ENCODE measurements at regions not wholly inside any gene's neighbourhood (a gene's known extent, or its start where the extent isn't known, plus 50 kb on each side); places are given as distances from the start of the nearest gene placed in this dataset.
"Not testable (repeated sequence)": the region's sequence is repeated elsewhere in the genome, so short reads cannot be mapped to it uniquely, and the experiment has no call there.

DNA sequence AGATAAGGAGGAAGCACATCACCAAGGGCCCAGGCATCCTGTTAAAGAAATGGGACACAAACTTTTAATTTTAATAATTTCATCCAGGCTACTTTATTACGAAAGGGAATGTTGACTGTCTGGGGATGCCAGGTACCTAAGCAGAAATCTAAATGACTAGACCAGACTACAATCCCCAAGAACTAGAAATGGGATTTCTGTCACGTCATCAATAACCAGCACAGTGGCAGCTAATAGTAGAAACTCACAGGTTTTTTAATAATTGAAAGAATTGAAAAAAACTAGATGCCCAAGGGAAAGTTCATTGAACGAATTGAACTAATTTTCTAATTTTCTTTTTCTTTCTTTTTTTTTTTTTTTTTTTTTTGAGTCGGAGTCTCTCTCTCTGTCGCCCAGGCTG is 789.3 kb downstream of the IGSF11 start:
- no peak for DNase-seq

GRCh38 chr3:118258850-118259249 is 775.8 kb downstream of the IGSF11 start:
- not testable (repeated sequence) for DNase-seq

DNA sequence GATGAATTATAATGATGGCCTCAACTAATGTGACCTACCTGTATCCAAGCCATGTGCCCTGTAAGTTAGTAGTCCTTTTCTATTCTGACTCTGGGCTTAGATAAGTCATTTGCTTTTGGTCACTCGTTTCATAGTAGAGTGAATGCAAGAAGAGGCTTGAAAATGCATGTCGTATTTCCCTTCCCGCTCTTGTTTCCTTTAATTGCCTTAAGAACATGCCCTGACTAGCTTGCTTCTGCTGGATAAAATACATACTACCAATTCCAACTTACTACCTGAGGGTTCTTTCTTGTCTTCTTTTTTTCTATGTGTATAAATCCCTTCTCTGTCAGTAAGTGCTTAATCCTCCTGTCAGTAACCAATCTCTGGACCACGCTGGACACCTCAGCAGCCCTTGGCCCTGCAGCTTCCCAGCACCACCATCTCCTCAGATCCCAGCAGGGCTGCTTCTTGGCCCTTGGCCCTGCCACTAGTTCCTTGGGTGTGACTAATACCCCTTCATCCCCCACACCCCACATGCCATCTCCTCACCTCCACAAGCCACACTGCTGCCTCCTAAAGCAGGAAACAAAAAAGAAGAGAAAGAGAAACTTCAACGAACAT is 771.7 kb downstream of the IGSF11 start:
- DNase-seq: no peak

GRCh38 chr3:118267588-118267987 is 767.1 kb downstream of the IGSF11 start:
- no peak for DNase-seq

DNA sequence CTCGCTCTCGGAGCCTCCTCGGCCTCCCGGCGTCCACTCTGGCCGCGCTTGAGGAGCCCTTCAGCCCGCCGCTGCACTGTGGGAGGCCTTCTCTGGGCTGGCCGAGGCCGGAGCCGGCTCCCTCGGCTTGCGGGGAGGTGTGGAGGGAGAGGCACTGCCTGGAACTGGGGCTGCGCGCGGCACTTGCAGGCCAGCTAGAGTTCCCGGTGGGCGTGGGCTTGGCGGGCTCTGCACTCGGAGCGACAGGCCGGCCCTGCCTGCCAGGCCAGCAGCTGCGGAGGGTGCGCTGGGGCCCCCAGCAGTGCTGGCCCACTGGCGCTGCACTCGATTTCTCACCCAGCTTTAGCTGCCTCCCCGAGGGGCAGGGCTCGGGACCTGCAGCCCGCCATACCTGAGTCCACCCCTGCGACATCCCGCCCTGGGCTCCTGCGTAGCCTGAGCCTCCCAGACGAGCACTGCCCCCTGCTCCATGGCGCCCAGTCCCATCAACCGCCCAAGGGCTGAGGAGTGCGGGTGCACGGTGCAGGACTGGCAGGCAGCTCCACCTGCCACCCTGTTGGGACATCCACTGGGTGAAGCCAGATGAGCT is 765.0 kb downstream of the IGSF11 start:
- no peak for DNase-seq

- DNase-seq: no peak
These were observed 761.7 kb downstream of the IGSF11 start for GRCh38 chr3:118272991-118273390.

DNA sequence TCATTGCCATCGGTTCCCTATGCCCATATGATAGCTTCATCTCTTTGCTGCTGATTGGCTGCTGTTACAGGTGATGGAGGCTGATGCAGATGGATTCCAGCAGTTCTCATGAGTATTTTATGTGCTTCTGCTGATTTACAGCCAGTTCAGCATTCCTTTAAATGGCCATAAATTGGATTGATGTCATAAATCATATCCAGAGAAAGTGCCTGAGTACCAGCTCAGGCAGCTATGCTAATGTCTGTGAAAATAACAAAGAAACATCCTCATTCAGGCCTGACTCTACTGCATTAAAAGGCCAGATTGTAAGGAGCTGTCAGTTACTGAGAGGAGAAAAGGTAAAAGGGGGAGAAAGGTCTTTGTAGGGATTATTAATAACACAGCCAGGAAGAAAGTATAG is 756.8 kb downstream of the IGSF11 start:
- no peak for DNase-seq

GRCh38 chr3:118292841-118293240 is 741.8 kb downstream of the IGSF11 start:
- no peak for DNase-seq

- no peak for DNase-seq
These were observed 736.5 kb downstream of the IGSF11 start for GRCh38 chr3:118298133-118298532.

GRCh38 chr3:118304557-118304956 is 730.1 kb downstream of the IGSF11 start:
- DNase-seq: no peak

GRCh38 chr3:118332699-118333098 is 701.9 kb downstream of the IGSF11 start:
- DNase-seq: no peak

DNA sequence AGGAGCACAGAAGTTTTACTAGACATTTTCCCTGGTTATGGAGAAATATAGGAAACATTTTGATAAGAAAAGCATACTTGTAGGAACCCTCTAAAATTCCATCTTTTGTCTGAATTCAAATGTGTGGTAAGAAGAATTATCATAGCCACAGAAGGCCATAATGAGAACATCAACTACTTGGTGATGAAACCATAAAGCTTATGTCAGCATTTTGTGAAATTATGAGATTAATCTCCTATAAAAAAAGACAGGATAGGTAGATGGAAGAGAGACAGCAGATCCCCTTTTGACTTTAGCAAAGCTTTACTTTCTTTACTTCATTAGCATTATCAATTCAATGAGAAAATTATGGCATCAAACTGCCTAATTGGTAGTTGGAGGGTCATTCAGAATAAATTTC is 697.0 kb downstream of the IGSF11 start:
- DNase-seq: no peak

GRCh38 chr3:118347396-118348168 is 687.1 kb downstream of the IGSF11 start:
- no peak for DNase-seq

DNA sequence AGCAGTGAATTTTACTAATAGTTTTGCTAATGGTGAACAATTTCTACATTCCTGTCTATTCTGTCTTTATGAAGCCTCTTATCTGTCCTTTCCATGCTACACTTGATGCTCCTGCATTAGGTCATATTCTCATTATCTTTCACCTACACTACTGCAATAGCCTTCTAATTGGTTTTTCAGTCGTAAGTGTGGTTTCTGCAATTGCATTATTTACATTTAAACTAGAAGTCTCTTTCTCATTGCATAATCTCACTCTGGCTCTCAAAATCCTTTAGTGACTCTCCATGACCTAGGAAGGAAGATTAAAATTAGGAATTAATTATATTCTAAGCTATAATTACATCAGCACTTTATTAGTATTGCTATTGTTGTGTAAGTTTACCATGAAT is 686.5 kb downstream of the IGSF11 start:
- DNase-seq: no peak

- no peak for DNase-seq
These were observed 680.1 kb downstream of the IGSF11 start for GRCh38 chr3:118354556-118354955.

- no peak for DNase-seq
These were observed 664.7 kb downstream of the IGSF11 start for GRCh38 chr3:118369892-118370491.

- DNase-seq: no peak
These were observed 654.1 kb downstream of the IGSF11 start for GRCh38 chr3:118380576-118380975.

- no peak for DNase-seq
These were observed 638.2 kb downstream of the IGSF11 start for GRCh38 chr3:118396491-118396890.

- no peak for DNase-seq
These were observed 634.6 kb downstream of the IGSF11 start for GRCh38 chr3:118400086-118400485.

DNA sequence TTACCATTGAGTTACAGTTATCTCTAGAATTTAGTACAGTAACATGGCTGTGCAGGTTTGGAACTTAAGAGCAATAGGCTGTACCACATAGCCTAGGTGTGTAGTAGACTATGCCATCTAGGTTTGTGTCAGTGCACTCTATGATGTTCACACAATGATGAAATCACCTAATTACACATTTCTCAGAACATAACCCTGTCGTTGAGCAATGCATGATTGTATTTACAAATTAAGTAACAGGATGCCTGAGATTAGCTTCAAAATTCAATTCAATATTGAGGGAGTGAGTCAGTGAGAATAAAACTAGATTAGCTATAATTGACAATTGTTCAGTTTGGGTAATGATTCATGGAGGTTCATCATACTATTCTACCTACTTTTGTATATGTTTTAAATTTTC is 633.8 kb downstream of the IGSF11 start:
- DNase-seq: no peak

- no peak for DNase-seq
These were observed 632.8 kb downstream of the IGSF11 start for GRCh38 chr3:118401887-118402286.

GRCh38 chr3:118402971-118403370 is 631.7 kb downstream of the IGSF11 start:
- no peak for DNase-seq

DNA sequence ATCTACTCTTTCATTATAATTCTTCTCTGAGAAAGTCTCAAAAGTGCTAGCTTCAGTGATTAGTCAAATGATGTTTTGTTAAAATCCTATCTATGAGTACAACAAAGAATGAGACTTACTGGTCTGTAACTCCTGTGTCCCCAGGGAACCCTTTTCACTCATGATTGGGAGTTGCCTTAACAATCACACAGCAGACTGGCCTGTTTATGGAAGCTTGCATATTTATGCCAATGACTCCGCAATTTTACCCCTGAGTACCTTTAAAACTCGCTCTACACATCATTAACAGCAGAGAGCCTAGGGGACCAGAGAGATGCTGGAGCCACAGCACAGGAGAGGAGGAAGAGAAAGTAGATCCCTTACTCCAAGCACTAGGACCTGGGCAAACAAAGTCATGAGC is 628.1 kb downstream of the IGSF11 start:
- no peak for DNase-seq

GRCh38 chr3:118408431-118408830 is 626.2 kb downstream of the IGSF11 start:
- no peak for DNase-seq

Measured in NK-92 treated with Interleukin-12 subunit alpha and Interleukin-12 subunit beta, amount 100 ng/mL, for 24 hours (cell line).